Sigmoid colon (tissue), 6 donors: ENCODE measurements at regions not wholly inside any gene's neighbourhood (a gene's known extent, or its start where the extent isn't known, plus 50 kb on each side); places are given as distances from the start of the nearest gene placed in this dataset.

Source experiments
- DNase-seq: peaks from one replicate; pipeline ENCODE4 v3.0.0-alpha.2; 2019
- H3K27ac ChIP-seq, 4 donors: fragments of 200-600 bp; sonication (generic); one replicate each; pipeline ENCODE4 v1.5.1; 2016 to 2019; ENCODE audit warnings: mild to moderate bottlenecking in 1 of 4
- H3K27me3 ChIP-seq, 3 donors: fragments of 200-600 bp; sonication (generic); one replicate each; pipeline ENCODE4 v1.5.1; 2019; ENCODE audit warnings: mild to moderate bottlenecking in 1 of 3
- H3K36me3 ChIP-seq, 4 donors: fragments of 200-600 bp; sonication (generic); one replicate each; pipeline ENCODE4 v1.5.1; 2016 to 2019
- H3K4me1 ChIP-seq, 4 donors: fragments of 200-600 bp; sonication (generic); one replicate each; pipeline ENCODE4 v1.5.1; 2017 to 2019
- H3K4me3 ChIP-seq, 4 donors: fragments of 200-600 bp; sonication (generic); one replicate each; pipeline ENCODE4 v1.5.1; 2017 to 2019; ENCODE audit warnings: mild to moderate bottlenecking in 2 of 4, moderate library complexity in 1 of 4
- H3K9me3 ChIP-seq, 4 donors: fragments of 200-600 bp in 3 of 4; sonication (generic) in 3 of 4; one replicate each; pipeline versions ENCODE4 v1.5.1 to v1.6.1; 2013 to 2019
- CTCF ChIP-seq, 4 experiments: fragments of 450-650 bp in 3 of 4; fragments of 200-600 bp in 1 of 4; IDR thresholded peaks; one replicate each; pipeline ENCODE4 v1.5.1; 2016 to 2019; ENCODE audit warnings: antibody characterized with exemption in 4 of 4, mild to moderate bottlenecking in 3 of 4, moderate library complexity in 2 of 4
- EP300 ChIP-seq, 4 donors: sonication (generic); formaldehyde crosslinking; IDR thresholded peaks; one replicate each; pipeline ENCODE4 v1.6.1; 2017; ENCODE audit warnings: antibody characterized with exemption in 4 of 4
- POLR2A ChIP-seq, 2 donors: fragments of 450-650 bp; IDR thresholded peaks; one replicate each; pipeline ENCODE4 v1.6.1; 2016; ENCODE audit warnings: antibody characterized with exemption in 2 of 2, mild to moderate bottlenecking in 2 of 2, moderate library complexity in 2 of 2
- POLR2AphosphoS5 ChIP-seq, 4 donors: sonication (generic); formaldehyde crosslinking; IDR thresholded peaks; one replicate each; pipeline ENCODE4 v1.6.1; 2017; ENCODE audit warnings: antibody characterized with exemption in 4 of 4
- WGBS, 2 donors: extraction: QIAGEN DNeasy Blood & Tissue Kit; methylation state at CpG; one replicate each; pipeline ENCODE4 v1.1.7; 2013; 5-methylcytosine and 5-hydroxymethylcytosine counted together
- intact Hi-C: fragments of 100-400 bp; cut with DNase I; formaldehyde crosslinking; loops from one replicate; pipeline ENCODE4 v1.15.1; 2023
- donor health status: healthy with polysubstance abuse.
- donor health status: healthy.

GRCh38 chr1:221457685-221458446, 284.0 kb downstream of the DUSP10 start:
- peaks cover 0 to 33% (median 17%) of the 10 kb centered on the region in 4 donors for H3K4me1 ChIP-seq
- H3K9me3 ChIP-seq = no peaks in the 10 kb centered on the region
- intact Hi-C loops = no loop called here
- no peaks in the 10 kb centered on the region for H3K36me3 ChIP-seq
- no peaks in the 10 kb centered on the region for H3K27me3 ChIP-seq
- TF ChIP-seq POLR2A (IDR thresholded peaks at IDR 0.05) = no peak
- TF ChIP-seq POLR2AphosphoS5 (IDR thresholded peaks at IDR 0.05) = peak; percentile 46 to 74 (median 65)
- H3K4me3 ChIP-seq = no peak overlapping the region
- no peak for DNase-seq
- H3K27ac ChIP-seq = peak overlapping the region; percentile 59 to 78 (median 74)
- 74% methylated on average over 7 of the region's 7 CpGs for WGBS, 2 donors

- Histone ChIP-seq H3K4me3 (no peak overlapping the region), H3K9me3 (no peaks in the 10 kb centered on the region), H3K4me1 (peaks cover 0 to 33% (median 17%) of the 10 kb centered on the region in 4 donors), H3K27ac (peak overlapping the region; percentile 59 to 78 (median 74)), H3K36me3 (no peaks in the 10 kb centered on the region), H3K27me3 (no peaks in the 10 kb centered on the region)
- intact Hi-C loops = no loop called here
- WGBS, 2 donors = 57 to 68% methylated on average over 5 of the region's 5 CpGs
- TF ChIP-seq CTCF (IDR thresholded peaks at IDR 0.05) (no peak), POLR2AphosphoS5 (IDR thresholded peaks at IDR 0.05) (peak in 1 of 4 donors; percentile 5)
- DNase-seq = no peak
Observed at GRCh38 chr1:221458447-221459156, 283.3 kb downstream of the DUSP10 start.

DNA sequence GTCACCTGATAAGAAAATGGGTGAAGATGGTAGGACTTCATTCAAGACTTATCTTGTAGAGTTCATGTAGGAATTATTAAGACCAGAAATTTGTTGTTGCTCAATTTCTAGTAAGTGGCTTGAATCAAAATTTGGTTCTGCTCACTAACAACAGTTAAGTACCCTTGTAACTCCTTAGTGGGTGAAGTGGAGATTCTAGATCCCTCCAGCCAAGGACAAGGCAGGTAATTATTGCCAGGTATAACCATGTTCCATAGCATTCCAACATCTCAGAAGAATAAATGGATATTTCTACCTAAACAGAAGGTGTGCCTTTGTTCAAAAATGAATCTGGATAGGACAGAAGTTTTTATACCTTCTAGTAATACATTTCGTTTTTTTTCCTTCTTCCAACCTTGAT, 282.3 kb downstream of the DUSP10 start:
- H3K27me3 ChIP-seq = no peaks in the 10 kb centered on the region
- intact Hi-C loops = no loop called here
- H3K9me3 ChIP-seq = no peaks in the 10 kb centered on the region
- TF ChIP-seq EP300 (IDR thresholded peaks at IDR 0.05) = no peak
- TF ChIP-seq POLR2A (IDR thresholded peaks at IDR 0.05) = no peak
- no peak for TF ChIP-seq CTCF (IDR thresholded peaks at IDR 0.05)
- DNase-seq = no peak
- H3K27ac ChIP-seq = peak overlapping the region in 1 of 4 donors; percentile 77
- 17 to 63% methylated on average over 1 of the region's 1 CpG for WGBS, 2 donors
- no peaks in the 10 kb centered on the region for H3K36me3 ChIP-seq
- no peak overlapping the region for H3K4me3 ChIP-seq
- H3K4me1 ChIP-seq = peaks cover 0 to 33% (median 17%) of the 10 kb centered on the region in 4 donors

DNA sequence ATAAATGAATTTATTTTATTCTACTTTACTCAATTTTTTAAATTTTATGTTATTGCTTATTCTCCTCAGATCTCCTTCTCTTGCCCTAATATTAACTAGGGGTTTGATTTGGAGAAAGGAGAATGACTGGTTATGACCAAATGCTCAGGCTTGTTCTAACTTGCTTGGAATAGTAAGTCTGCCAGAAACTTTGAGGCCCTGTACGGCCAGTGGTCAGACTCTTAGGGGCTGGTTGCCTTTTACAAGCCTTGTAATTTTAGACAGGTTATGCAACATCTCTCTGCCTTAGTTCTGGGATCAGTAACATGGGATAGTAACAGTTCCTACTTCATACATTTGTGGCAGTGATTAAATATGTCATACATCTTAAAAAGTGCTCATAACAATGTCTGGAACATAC, 279.5 kb downstream of the DUSP10 start:
- H3K27ac ChIP-seq = no peak overlapping the region
- 68 to 73% methylated on average over 1 of the region's 1 CpG for WGBS, 2 donors
- no peak for DNase-seq
- TF ChIP-seq POLR2A (IDR thresholded peaks at IDR 0.05) = no peak
- no peak for TF ChIP-seq CTCF (IDR thresholded peaks at IDR 0.05)
- no peak for TF ChIP-seq EP300 (IDR thresholded peaks at IDR 0.05)
- no peak for TF ChIP-seq POLR2AphosphoS5 (IDR thresholded peaks at IDR 0.05)
- intact Hi-C loops = no loop called here
- peaks cover 0 to 30% (median 17%) of the 10 kb centered on the region in 4 donors for H3K4me1 ChIP-seq
- H3K27me3 ChIP-seq = no peaks in the 10 kb centered on the region
- no peaks in the 10 kb centered on the region for H3K36me3 ChIP-seq
- no peaks in the 10 kb centered on the region for H3K9me3 ChIP-seq
- no peak overlapping the region for H3K4me3 ChIP-seq

DNA sequence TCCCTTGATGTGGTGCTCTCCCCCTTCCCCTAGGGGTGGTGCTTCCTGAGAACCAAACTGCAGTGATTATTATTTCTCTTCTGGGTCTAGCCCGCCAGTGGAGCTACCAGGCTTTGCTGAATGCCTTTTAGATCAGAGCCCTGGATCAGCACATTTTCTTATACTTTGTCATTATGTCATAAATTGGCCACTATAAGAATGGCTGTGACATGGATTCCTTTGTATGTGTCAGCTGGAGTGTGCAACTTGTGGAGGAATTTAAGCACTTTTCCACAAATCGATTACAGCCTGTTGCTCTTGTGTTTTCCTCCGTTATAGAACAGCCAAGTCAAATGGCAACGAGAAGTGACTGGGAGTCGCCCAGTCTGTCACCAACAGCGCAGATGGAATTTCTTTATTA, 273.3 kb downstream of the DUSP10 start:
- Histone ChIP-seq H3K27ac (no peak overlapping the region), H3K9me3 (no peaks in the 10 kb centered on the region), H3K36me3 (no peaks in the 10 kb centered on the region), H3K4me3 (no peak overlapping the region), H3K4me1 (no peaks in the 10 kb centered on the region), H3K27me3 (no peaks in the 10 kb centered on the region)
- intact Hi-C loops = no loop called here
- DNase-seq = no peak
- WGBS, 2 donors = 90 to 93% methylated on average over 6 of the region's 6 CpGs
- no peak for TF ChIP-seq POLR2AphosphoS5 (IDR thresholded peaks at IDR 0.05)
- no peak for TF ChIP-seq POLR2A (IDR thresholded peaks at IDR 0.05)
- TF ChIP-seq CTCF (IDR thresholded peaks at IDR 0.05) = no peak
- no peak for TF ChIP-seq EP300 (IDR thresholded peaks at IDR 0.05)
